GM21515 (cell line): ENCODE measurements at regions not wholly inside any gene's neighbourhood (a gene's known extent, or its start where the extent isn't known, plus 50 kb on each side); places are given as distances from the start of the nearest gene placed in this dataset.

Source experiments
- ATAC-seq: cut with Tn5 transposase; IDR thresholded peaks from one replicate; pipeline ENCODE4 v1.9.1; 2021; ENCODE audit not compliant: unreplicated experiment

GRCh38 chr7:156194813-156195212 lies 382.6 kb upstream of the SHH start:
- no peak for ATAC-seq

- ATAC-seq: no peak
Observed at GRCh38 chr7:156192921-156193320, 380.7 kb upstream of the SHH start.

GRCh38 chr7:156191090-156191489 lies 378.8 kb upstream of the SHH start:
- ATAC-seq: no peak

- no peak for ATAC-seq
Observed at GRCh38 chr7:156185076-156185475, 372.8 kb upstream of the SHH start.

- no peak for ATAC-seq
Observed at GRCh38 chr7:156184164-156184563, 371.9 kb upstream of the SHH start.

- no peak for ATAC-seq
Observed at GRCh38 chr7:156180451-156181229, 368.4 kb upstream of the SHH start.

GRCh38 chr7:156179872-156180390 lies 367.7 kb upstream of the SHH start:
- no peak for ATAC-seq

GRCh38 chr7:156178857-156179256 lies 366.6 kb upstream of the SHH start:
- ATAC-seq: no peak

GRCh38 chr7:156178214-156178613 lies 366.0 kb upstream of the SHH start:
- no peak for ATAC-seq

GRCh38 chr7:156177422-156178055 lies 365.3 kb upstream of the SHH start:
- no peak for ATAC-seq

GRCh38 chr7:156176039-156176438 lies 363.8 kb upstream of the SHH start:
- no peak for ATAC-seq

GRCh38 chr7:156175003-156175402 lies 362.7 kb upstream of the SHH start:
- ATAC-seq: no peak

- ATAC-seq: no peak
Observed at GRCh38 chr7:156174428-156174827, 362.2 kb upstream of the SHH start.

GRCh38 chr7:156173748-156174353 lies 361.6 kb upstream of the SHH start:
- ATAC-seq: no peak

- ATAC-seq: no peak
Observed at GRCh38 chr7:156173346-156173745, 361.1 kb upstream of the SHH start.

GRCh38 chr7:156172638-156173037 lies 360.4 kb upstream of the SHH start:
- no peak for ATAC-seq

- no peak for ATAC-seq
Observed at GRCh38 chr7:156169474-156170370, 357.5 kb upstream of the SHH start.

- no peak for ATAC-seq
Observed at GRCh38 chr7:156168434-156168833, 356.2 kb upstream of the SHH start.

- ATAC-seq: no peak
Observed at GRCh38 chr7:156167987-156168386, 355.7 kb upstream of the SHH start.

GRCh38 chr7:156167417-156167807 lies 355.1 kb upstream of the SHH start:
- ATAC-seq: no peak
